Activated CD4-positive, alpha-beta T cell treated with anti-CD3 and anti-CD28 coated beads for 4 hours (primary cell): ENCODE measurements at regions not wholly inside any gene's neighbourhood (a gene's known extent, or its start where the extent isn't known, plus 50 kb on each side); places are given as distances from the start of the nearest gene placed in this dataset.
A peak's percentile ranks its signal among the peaks of the same experiment; 100 is the strongest.
"Not testable (repeated sequence)": the region's sequence is repeated elsewhere in the genome, so short reads cannot be mapped to it uniquely, and the experiment has no call there.

Experiments used
- DNase-seq, 2 donors: peaks; one replicate each; pipeline ENCODE4 v3.0.0-alpha.2; 2020

DNA sequence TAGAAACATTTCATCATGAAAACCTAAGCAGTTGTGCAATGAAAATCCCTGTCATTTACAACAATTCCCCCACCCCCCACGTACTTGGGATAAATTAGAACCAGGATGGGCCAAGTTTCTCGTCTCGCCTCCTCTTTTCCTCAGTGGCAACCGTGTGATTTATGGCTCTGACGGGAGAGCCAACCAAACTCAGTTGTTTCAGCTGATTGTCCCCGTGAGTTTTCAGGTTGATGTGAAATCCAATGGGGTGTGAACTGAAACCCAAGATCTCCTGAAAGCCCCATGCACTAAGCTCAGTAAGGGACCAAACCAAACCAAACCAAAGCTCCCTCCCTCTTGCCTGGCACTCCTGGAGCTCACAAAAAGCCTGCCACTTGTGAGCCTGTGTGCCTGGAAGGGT is 138.7 kb upstream of the SLC24A2 start:
- no peak for DNase-seq

DNA sequence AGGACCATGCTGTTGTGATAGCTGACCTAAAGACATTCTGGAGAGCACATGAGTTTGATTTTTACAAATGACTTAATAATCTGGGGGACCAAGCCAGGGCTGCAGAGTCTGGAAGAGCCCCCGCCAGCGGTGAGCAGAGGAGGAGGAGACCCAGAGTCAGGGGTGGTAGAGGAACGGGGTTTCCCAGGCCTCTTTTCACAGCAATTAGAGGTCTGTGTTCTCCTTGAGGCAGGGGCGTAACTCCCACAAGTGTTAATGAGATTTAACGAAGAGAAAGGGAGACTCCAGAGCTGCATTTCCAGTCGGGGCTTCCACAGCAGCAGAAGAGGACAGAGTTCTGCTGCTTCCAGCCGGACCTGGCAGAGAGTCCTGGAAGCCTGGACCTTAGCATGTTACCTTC is 137.9 kb upstream of the SLC24A2 start:
- DNase-seq: no peak

DNA sequence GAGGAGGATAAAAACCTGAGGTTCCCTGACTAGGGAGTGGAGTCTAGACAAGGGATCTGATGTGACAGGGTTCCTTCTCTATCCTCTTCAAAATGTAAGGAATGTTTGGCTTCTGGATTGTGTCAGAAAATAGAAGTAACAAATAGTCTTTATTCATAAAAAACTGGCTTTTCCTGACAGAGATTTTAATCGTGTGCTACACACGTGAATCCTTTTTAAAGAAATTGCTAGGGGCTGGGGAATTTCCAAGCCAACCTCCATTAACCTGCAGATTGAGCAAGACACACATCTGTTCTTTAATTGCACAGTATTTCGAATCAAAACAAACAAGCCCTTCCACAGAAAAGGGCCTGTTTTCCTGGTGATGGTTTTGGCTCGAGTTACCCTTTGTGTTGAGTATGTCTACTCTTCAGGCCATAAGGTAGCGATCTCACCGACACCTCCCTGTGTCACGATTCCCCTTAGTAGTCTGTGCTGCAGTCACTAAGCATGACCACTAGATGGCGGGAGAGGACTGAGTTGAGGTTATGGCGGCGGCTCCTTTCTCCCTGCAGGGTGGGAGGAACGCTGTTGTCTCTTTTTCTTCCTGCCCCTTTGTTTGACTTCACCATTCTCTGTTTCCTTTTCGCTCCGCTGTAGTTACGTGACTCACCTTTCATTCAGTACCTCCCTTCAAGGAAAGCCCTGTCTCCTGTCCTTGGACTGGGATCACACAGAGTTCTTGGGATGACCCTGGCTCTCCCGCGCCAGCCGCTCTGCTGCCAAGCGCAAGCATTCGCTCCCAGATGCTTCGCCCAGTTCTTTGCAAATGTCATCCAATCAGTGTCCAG is 137.1 kb upstream of the SLC24A2 start:
- peak; percentile 77 to 82 for DNase-seq

DNA sequence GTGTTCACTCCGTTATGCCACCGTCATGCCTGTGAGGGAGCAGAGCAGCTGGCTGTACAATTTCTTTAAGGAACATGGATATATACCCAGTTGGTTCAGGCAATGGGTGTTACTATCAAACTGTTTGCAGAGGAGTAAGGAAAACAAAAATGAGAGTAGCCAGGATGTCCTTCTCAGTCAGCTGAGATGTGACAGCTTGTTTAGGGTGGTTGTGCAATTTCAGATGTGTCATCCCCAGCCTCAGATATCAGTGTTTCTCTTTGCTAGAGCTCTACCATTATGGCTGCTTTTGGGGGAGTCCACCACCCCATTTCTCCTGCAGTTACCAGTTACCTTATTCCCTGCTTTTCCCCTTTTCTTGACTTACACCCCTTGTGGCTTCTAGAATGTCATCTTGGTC is 135.2 kb upstream of the SLC24A2 start:
- no peak for DNase-seq

DNA sequence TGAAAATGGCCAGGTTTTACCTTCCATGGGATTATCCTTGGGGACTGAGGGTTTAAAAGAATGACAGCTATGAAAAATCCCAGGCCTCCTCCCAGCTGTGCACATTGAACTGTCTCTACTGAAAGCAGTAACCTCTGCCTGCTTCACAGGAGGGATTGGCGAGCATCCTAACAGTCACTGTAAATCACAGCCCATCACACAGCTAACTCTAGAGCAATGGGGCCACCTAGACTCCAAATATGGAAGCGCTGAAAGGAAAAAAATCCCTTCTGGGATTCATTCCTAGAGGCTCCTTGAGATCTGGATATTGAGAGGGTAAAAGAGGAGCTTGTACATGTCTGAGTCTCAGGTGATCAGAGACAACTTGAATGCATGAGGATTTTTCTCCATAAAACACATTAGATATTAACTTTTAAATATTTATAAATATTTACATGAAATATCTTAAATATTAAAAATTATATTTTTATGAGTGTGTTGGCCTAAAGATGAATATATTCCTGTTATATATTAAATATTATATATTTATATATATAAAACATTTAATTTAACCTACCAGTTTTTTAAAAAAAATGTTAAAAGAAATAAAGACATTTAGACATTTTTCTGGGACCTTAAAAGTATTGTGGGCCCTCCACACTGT is 133.8 kb upstream of the SLC24A2 start:
- DNase-seq: no peak

DNA sequence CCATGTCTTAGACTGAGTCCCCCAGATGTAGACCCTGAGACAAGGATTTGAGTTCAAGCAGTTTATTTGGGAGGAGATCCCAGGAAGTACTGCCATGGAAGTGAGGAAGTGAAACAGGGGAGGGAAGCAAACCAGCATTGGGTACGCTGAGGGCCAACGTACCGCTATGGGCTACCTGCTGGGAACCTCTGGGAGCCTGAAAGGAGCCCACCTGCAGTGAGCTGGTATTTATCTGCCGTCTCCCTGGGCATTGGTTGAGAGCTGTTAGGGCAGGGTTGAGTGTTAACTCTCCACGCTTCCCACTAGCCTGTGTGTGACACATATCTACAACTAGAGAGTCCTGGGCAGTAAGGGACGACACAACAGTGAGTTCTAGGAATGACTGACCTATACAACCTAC is 131.6 kb upstream of the SLC24A2 start:
- no peak for DNase-seq

DNA sequence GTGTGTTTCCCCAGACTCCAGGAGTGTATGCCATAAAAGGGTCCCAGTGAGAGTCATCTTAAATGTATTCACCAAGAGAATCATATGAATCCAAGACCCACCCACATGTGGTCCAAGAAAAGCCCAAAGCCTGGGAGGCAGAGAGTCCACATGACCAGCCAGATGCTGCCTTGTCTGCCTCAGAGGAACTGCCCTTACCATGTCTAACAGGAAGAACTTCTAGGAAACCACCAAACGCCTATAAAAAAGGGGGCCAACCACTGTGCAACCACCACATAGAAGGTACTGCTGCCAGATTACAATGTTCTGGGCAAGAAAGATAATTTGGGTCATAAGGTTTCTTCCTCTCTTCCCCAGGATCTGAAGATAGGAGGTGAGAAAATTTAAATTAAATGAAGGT is 129.8 kb upstream of the SLC24A2 start:
- DNase-seq: no peak

DNA sequence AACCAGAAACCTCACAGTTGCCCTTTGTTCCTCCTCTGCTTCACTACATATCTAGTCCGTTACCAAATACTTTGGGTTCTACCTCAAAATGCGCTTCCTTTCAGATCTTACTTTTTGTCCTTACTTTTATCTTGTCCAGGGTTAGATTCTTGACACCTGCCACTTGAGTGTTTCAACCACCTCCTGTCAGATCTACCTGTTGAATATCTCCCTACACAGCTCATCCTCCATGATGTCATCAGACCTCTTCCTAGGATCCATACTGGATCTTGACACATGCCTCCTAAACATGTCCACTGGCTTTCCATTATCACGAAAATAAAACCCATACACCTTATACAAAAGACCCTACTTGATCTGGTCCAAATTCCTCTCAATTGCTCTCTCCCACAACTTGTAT is 125.2 kb upstream of the SLC24A2 start:
- DNase-seq: no peak

DNA sequence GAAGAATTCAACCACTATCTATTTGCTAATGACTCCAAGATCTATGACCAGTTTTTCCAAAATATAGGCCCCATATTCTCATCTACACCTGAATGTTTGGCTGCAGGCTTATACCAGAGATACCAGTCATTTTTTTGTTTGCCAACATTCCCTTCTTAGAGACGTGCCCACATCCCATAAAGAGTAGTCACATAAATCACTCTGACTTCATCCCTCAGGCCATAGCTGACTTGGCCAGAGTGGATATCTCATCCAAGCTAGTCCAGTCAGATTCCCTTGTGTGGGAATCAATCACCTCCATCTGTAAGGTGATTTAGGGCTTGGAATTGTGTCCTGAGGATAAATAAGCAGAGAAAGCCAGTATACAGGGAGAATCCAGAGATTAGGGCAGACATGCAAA is 124.3 kb upstream of the SLC24A2 start:
- DNase-seq: no peak

DNA sequence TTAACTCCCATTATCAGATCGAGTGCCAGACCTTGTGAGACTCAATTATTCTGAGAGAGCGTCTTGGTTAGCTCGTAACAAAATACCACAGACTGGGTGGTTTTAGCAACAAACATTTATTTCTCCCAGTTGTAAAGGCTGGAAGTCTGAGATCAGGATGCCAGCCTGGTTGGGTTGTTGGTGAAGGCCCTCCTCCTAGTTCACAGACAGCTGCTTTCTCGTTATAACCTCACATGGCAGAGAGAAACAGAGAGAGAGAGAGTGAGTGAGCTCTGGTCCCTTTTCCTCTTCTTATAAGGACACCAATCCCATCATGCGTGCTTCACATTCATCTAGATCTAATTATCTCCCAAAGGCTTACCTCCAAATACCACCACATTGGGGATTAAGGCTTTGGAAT is 114.2 kb upstream of the SLC24A2 start:
- no peak for DNase-seq

DNA sequence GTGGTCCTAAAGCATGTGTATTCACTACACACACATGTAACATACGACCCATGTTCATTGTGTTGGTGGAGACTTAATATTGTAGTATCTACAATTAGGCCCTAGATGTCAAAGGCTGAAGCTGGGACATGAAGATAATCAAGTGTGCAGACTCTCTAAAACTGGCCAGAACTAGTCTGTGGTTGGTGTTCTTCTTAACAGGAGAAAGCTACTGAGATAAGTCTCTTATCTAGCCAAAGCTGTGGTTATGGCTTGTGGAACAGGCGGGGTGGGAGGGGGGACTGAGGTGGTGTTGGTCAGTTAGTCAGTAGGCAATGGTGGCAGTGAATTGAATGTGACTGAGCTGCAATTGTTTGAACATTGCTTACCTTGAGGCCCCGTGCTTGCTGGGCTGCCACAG is 112.7 kb upstream of the SLC24A2 start:
- DNase-seq: no peak

DNA sequence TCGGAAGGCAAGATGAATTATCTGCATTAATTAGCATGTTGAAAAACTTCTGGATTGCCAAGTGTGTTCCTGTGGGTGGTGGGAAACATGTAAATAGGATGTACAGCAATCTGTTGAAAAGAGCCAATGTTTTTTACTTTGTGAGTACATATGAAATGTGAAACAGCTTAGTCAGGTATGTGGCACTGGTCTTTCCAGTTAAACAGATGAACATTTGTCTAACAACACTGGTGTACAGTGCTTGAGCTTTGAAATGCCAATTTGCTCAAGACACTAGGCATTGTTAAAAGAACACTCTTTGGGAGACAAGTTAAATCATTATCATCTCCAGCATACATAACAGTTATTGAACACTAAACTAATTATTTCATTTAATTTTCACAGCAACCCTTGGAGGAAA is 107.3 kb upstream of the SLC24A2 start:
- no peak for DNase-seq

DNA sequence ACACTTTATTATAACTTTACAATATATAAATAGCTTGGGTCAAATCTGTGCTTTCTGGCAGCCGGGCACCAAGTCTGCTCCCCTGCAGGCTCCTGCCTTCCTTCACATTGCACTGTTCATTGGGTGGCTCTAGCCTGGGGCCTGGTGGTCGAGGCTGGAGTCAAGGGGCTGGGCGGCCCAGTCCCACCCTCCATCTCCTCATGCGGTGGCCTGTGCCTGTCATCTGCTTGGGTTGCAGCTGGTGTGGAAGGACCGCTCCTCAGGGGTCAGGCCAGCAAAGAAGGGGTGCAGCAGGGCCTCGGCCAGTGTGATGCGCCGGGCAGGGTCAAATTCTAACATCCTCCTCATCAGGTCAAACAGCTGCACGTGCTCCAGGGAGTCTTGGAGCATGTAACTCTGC is 106.7 kb upstream of the SLC24A2 start:
- DNase-seq: not testable (repeated sequence)

DNA sequence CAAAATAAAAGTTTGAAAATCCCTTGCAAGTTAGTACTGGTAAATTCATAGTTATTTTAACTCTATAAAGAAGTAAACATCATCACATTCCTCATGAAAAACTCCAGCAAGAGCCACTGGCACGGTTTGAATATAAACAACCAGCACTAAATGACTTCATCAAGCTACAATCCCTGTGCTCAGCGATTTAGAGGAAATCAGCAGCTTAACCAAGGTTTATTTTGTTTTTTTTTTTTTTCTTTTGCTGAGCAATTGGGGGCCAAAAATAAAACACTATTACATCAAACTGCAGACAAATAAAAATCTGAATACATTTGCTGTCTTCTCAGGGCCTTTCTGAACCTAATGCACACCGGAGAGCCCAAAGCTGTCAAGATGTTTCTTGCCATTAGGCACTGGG is 106.2 kb upstream of the SLC24A2 start:
- DNase-seq: no peak

DNA sequence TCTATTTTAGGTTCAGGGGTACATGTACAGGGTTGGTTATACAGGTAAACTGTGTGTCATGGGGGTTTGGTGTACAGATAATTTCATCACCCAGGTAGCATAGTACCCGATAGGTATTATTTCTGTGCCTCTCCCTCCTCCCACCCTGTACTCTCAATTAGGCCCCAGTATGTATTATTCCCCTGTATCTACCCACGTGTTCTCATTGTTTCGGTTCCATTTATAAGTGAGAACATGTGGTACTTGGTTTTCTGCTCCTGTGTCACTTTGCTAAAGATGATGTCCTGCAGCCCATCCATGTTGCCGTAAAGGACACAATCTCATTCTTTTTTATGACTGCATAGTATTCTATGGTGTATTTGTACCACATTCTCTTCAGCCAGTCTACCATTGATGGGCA is 96.8 kb upstream of the SLC24A2 start:
- DNase-seq: no peak

DNA sequence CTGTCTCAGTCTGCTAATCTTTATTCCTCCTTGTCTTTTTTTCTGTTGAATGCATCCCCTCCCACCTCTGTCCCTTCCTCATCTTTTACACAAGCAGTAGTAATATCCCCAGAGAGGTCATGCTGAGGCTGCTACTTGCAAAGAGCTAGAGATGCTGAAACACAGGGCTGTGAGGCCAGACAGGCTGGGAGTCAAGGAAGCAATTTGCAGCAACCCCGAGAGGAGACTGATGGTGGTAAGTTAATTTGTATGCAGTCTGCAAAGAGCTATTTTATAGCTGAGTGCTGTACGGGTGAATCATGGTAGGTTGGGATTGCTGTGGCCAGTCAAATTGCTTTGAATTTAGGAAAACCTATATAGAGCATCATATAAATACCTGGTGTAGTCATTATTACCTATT is 90.2 kb upstream of the SLC24A2 start:
- DNase-seq: no peak

DNA sequence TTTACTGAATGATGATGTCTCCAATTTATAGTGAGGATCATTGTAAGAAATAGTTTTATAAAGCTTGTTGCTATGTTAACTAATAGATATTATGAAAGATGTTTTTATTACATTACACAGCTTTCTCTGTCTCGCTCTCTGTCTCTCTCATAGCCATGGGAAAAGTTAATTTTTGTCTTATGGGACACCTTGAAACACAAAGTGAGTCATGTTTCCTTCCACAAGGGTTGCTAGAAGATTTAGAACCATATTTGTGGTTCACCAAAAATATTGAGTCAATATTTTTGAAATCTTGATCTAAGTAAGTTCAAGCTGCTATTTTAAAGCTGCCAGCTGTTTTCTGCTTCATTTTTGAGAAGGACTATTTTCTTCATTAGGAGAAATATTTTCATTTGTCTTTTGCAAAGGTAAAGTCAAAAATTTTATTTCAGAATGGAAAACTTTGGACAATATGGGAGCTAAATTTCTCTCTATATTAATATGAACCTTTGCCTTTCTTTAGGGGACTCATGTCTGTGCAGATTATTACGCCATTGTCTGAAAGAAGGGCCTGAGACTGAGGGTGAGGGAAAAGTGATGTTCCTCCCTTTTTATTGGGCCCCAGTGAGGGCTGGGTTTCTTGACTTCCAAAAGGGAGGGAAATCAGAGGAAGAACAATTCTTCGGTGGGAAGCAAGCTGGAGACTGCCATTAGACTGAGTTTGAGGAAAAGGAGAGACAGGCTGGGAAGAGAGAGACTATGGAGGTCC is 87.9 kb upstream of the SLC24A2 start:
- DNase-seq: no peak

DNA sequence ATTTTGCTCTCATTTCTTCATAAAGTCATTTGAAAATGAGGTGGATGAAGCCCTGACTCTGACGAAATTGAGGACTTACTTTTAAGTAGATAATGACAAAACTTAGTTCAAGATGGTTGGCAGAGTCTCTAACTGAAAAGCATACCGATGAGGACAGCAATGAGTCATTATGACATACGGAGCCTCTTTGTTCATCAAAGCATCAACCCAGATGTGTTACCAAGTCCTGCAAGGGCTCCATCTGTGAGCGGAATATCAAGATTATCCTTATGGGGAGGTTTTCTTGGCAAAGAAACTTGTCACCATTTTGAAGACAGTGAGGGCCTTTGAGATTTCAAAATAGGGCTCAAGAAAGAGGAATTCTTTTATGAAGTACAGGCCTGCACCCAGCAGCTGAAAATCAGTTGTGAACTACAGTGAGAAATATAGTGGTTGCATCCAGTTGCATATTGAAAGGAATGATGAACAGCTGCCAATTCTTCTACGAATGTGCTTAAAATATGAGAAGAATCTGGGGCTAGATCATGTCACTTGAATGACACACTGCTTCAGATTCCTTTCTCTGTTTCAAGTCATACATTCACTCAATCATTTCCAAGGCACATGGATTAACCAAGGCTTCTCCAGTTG is 86.6 kb upstream of the SLC24A2 start:
- no peak for DNase-seq

DNA sequence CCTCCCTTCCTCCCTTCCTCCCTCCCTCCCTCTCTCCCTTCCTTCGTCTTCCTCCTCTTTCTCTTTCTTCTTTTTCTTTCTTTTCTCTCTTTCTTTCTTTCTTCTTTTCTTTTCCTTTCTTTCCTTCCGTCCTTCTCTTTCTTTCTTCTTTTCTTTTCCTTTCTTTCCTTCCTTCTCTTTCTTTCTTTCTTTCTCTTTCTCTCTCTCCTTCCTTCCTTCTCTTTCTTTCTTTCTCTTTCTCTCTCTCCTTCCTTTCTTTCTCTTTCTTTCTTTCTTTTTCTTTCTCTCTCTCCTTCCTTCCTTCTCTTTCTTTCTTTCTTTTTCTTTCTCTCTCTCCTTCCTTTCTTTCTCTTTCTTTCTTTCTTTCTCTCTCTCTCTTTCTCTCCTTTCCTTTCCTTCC is 84.4 kb upstream of the SLC24A2 start:
- not testable (repeated sequence) for DNase-seq

DNA sequence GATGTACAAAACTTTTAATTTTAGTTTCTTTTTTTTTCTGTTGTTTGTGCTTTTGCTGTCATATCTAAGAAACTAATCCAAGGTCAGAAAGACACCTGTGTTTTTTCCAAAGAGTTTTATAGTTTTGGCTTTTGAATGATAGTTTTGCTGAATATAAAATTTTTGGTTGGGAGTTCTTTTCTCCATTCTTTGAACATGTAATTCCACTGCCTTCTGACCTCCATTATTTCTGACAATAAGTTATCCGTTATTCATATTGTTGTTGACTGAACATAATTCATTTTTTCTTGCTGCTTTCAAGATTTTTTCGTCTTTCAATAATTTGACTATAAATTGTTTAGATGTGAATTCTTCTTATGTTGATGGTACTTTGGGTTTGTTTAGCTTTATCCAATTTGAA is 82.2 kb upstream of the SLC24A2 start:
- DNase-seq: no peak

DNA sequence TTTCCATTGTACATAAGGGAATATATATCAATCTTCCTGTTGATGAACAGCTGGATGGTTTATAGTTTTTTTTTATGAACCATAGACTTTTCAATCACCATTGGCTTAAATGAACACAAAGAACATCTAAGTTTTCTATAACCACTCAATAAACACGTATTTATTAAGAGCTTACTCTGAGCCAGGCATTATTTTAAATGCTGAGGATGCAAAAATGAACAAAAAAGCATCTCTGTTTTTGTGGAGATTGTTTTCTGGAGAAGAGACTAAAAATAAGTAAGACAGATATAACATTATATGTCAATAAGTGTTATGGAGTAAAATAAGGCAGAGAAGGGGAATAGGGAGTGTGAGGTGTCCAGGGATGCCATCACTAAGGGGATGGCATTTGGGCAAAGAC is 52.1 kb upstream of the SLC24A2 start:
- no peak for DNase-seq
